HepG2 (cell line): ENCODE measurements at regions not wholly inside any gene's neighbourhood (a gene's known extent, or its start where the extent isn't known, plus 50 kb on each side); places are given as distances from the start of the nearest gene placed in this dataset.

Source experiments
- ATAC-seq: fragments of 200-7000 bp; cut with Tn5 transposase; 3 replicates; pipeline ENCODE4 v1.9.1; 2020; ENCODE audit warnings: mild to moderate bottlenecking, moderate library complexity
- BruUV-seq: library from RNA; stranded (reverse); fragments of 400-500 nt; replicated peaks from 2 replicates; lab custom pipeline; 2021; lab: Mats Ljungman, UMichigan
- CTCF ChIA-PET: fragments of 300-600 bp; formaldehyde crosslinking; extraction: SDS; loops from one replicate; lab custom pipeline; 2021; ENCODE audit warnings: low total read pairs, inconsistent platforms, low intra/inter-chr PET ratio; lab: Yijun Ruan, JAX
- POLR2A ChIA-PET: fragments of 350-600 bp; sonication (Branson Sonifier 250); formaldehyde crosslinking; loops from one replicate; lab custom pipeline; 2020; ENCODE audit warnings: antibody characterized with exemption, inconsistent platforms; lab: Yijun Ruan, JAX
- DNase-seq: peaks from one replicate; pipeline ENCODE4 v3.0.0-alpha.2; 2015; ENCODE audit warnings: low spot score
- FAIRE-seq: peaks from 3 replicates; lab custom pipeline; 2011; peaks lifted over from hg19 to GRCh38; lab: Jason Lieb, UNC
- H2AFZ ChIP-seq: one replicate; pipeline ENCODE4 v1.6.1; 2011; ENCODE audit warnings: low read length, inconsistent platforms
- H3K27ac ChIP-seq: fragments of 300-600 bp; 3 replicates; pipeline ENCODE4 v1.8.0; 2011; ENCODE audit warnings: mixed run types, mild to moderate bottlenecking, mixed read lengths, low read length, inconsistent platforms; ENCODE audit not compliant: insufficient read depth; ENCODE audit errors: extremely low read length
- H3K27me3 ChIP-seq, 2 experiments: fragments of 200-600 bp in 1 of 2; 2 replicates in 1 of 2; 3 replicates in 1 of 2; pipeline versions ENCODE4 v1.6.0 to v1.8.0; 2011; ENCODE audit warnings: low read length in 2 of 2, mild to moderate bottlenecking in 2 of 2, moderate library complexity in 2 of 2, inconsistent platforms in 1 of 2; ENCODE audit not compliant: insufficient read depth in 2 of 2, control insufficient read depth in 1 of 2
- H3K36me3 ChIP-seq, 2 experiments: fragments of 200-600 bp in 1 of 2; replicated peaks in 1 of 2; 2 replicates in 1 of 2; 3 replicates in 1 of 2; pipeline versions ENCODE4 v1.5.1 to v1.8.0; 2011; ENCODE audit warnings: low read length in 2 of 2, inconsistent platforms in 1 of 2; ENCODE audit not compliant: insufficient read depth in 2 of 2, control insufficient read depth in 1 of 2
- H3K4me1 ChIP-seq: 2 replicates; pipeline ENCODE4 v1.5.1; 2012; ENCODE audit warnings: low read length, inconsistent platforms; ENCODE audit not compliant: insufficient read depth
- H3K4me2 ChIP-seq: 2 replicates; pipeline ENCODE4 v1.6.0; 2011; ENCODE audit warnings: low read depth, low read length, inconsistent platforms
- H3K4me3 ChIP-seq, 3 experiments: fragments of 200-600 bp in 1 of 3; sonication (generic), shearing (Covaris generic) in 1 of 3; replicated peaks in 1 of 3; 2 replicates each; pipeline ENCODE4 v1.5.1; 2011 to 2016; ENCODE audit warnings: low read length in 3 of 3, inconsistent platforms in 2 of 3, low read depth in 2 of 3, mild to moderate bottlenecking in 2 of 3, control low read depth in 1 of 3, mixed read lengths in 1 of 3; ENCODE audit not compliant: insufficient read depth in 1 of 3
- H3K79me2 ChIP-seq: one replicate; pipeline ENCODE4 v1.6.1; 2011; ENCODE audit warnings: low read length, inconsistent platforms; ENCODE audit not compliant: insufficient read depth
- H3K9ac ChIP-seq: 2 replicates; pipeline ENCODE4 v1.6.0; 2011; ENCODE audit warnings: mild to moderate bottlenecking, low read depth, low read length, inconsistent platforms; ENCODE audit not compliant: insufficient read depth
- H3K9me3 ChIP-seq: 2 replicates; pipeline ENCODE4 v1.5.1; 2012; ENCODE audit warnings: mild to moderate bottlenecking, low read length
- H4K20me1 ChIP-seq: 2 replicates; pipeline ENCODE4 v1.6.0; 2011; ENCODE audit warnings: inconsistent platforms, mild to moderate bottlenecking, low read length, moderate library complexity; ENCODE audit not compliant: insufficient read depth
- NFE2 ChIP-seq: sonication (generic); formaldehyde crosslinking; IDR thresholded peaks from 2 replicates; pipeline ENCODE4 v1.4.0; 2020; ENCODE audit warnings: missing genetic modification reagents
- PCBP2 ChIP-seq: fragments of 200-400 bp; formaldehyde crosslinking; optimal IDR thresholded peaks from 2 replicates; pipeline ENCODE3; 2018; ENCODE audit warnings: low read length, low read depth; ENCODE audit not compliant: poor library complexity, severe bottlenecking
- in situ Hi-C: cut with HindIII; loops from 2 replicates; pipeline ENCODE4 v1.10.0; 2017; ENCODE audit warnings: low pct_unique_long_range_greater_than_20kb; ENCODE audit not compliant: extremely low pct_ligation_motif_present
- intact Hi-C: fragments of 100-400 bp; cut with micrococcal nuclease; formaldehyde crosslinking; loops from one replicate; pipeline ENCODE4 v1.10.0; 2022; ENCODE audit not compliant: unreplicated experiment
- TF ChIP-seq, protein P1 (sequence below): sonication (generic); formaldehyde crosslinking; conservative IDR thresholded peaks from 2 replicates; pipeline ENCODE4 v1.4.0; 2020; ENCODE audit warnings: missing genetic modification reagents
- TF ChIP-seq, protein P2 (sequence below): sonication (generic); formaldehyde crosslinking; IDR thresholded peaks from 2 replicates; pipeline ENCODE4 v1.4.0; 2020; ENCODE audit warnings: mild to moderate bottlenecking, missing genetic modification reagents
- TF ChIP-seq, protein P3 (sequence below): sonication (generic); formaldehyde crosslinking; IDR thresholded peaks from 2 replicates; pipeline ENCODE4 v1.8.0; 2022; ENCODE audit warnings: low read depth, missing genetic modification reagents

DNA sequence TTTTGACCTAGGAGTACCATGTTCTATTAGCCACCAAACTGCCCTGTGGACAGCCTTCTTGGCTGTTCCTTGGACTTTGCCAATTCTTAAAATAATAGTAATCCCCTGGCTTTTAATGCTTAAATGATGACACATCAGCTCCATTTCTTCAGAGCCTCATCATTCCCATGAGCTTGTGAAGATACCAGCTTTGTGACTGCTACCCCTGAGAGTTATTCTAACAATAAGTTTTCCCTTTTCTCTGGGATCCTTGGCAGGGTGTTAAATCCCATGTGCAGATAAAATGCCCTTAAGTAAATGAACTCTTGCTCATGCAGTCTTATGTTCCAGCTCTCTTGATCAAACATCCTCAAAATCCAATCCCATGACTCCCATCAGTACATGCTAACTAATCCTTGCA is 415.3 kb downstream of the CETN3 start:
- intact Hi-C loops = no loop called here
- Histone ChIP-seq H3K4me1 (no peaks in the 10 kb centered on the region), H3K4me2 (no peak overlapping the region), H3K79me2 (no peaks in the 10 kb centered on the region), H3K4me3 (no peak overlapping the region), H2AFZ (no peak overlapping the region), H3K27me3 (no peaks in the 10 kb centered on the region), H3K9me3 (peaks cover 36% of the 10 kb centered on the region), H3K9ac (no peak overlapping the region), H4K20me1 (no peaks in the 10 kb centered on the region), H3K36me3 (no peaks in the 10 kb centered on the region), H3K27ac (no peak overlapping the region)
- POLR2A ChIA-PET = no interaction called here
- CTCF ChIA-PET = no interaction called here
- FAIRE-seq (no peak), DNase-seq (no peak), ATAC-seq (no peak)
- in situ Hi-C loops = no loop called here
- no TSS peak for BruUV-seq
- TF ChIP-seq, protein P1, sequence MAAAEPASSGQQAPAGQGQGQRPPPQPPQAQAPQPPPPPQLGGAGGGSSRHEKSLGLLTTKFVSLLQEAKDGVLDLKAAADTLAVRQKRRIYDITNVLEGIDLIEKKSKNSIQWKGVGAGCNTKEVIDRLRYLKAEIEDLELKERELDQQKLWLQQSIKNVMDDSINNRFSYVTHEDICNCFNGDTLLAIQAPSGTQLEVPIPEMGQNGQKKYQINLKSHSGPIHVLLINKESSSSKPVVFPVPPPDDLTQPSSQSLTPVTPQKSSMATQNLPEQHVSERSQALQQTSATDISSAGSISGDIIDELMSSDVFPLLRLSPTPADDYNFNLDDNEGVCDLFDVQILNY = no peak
- TF ChIP-seq NFE2 (CRISPR knock-in tag) (no peak), PCBP2 (no peak)
- TF ChIP-seq, protein P2, sequence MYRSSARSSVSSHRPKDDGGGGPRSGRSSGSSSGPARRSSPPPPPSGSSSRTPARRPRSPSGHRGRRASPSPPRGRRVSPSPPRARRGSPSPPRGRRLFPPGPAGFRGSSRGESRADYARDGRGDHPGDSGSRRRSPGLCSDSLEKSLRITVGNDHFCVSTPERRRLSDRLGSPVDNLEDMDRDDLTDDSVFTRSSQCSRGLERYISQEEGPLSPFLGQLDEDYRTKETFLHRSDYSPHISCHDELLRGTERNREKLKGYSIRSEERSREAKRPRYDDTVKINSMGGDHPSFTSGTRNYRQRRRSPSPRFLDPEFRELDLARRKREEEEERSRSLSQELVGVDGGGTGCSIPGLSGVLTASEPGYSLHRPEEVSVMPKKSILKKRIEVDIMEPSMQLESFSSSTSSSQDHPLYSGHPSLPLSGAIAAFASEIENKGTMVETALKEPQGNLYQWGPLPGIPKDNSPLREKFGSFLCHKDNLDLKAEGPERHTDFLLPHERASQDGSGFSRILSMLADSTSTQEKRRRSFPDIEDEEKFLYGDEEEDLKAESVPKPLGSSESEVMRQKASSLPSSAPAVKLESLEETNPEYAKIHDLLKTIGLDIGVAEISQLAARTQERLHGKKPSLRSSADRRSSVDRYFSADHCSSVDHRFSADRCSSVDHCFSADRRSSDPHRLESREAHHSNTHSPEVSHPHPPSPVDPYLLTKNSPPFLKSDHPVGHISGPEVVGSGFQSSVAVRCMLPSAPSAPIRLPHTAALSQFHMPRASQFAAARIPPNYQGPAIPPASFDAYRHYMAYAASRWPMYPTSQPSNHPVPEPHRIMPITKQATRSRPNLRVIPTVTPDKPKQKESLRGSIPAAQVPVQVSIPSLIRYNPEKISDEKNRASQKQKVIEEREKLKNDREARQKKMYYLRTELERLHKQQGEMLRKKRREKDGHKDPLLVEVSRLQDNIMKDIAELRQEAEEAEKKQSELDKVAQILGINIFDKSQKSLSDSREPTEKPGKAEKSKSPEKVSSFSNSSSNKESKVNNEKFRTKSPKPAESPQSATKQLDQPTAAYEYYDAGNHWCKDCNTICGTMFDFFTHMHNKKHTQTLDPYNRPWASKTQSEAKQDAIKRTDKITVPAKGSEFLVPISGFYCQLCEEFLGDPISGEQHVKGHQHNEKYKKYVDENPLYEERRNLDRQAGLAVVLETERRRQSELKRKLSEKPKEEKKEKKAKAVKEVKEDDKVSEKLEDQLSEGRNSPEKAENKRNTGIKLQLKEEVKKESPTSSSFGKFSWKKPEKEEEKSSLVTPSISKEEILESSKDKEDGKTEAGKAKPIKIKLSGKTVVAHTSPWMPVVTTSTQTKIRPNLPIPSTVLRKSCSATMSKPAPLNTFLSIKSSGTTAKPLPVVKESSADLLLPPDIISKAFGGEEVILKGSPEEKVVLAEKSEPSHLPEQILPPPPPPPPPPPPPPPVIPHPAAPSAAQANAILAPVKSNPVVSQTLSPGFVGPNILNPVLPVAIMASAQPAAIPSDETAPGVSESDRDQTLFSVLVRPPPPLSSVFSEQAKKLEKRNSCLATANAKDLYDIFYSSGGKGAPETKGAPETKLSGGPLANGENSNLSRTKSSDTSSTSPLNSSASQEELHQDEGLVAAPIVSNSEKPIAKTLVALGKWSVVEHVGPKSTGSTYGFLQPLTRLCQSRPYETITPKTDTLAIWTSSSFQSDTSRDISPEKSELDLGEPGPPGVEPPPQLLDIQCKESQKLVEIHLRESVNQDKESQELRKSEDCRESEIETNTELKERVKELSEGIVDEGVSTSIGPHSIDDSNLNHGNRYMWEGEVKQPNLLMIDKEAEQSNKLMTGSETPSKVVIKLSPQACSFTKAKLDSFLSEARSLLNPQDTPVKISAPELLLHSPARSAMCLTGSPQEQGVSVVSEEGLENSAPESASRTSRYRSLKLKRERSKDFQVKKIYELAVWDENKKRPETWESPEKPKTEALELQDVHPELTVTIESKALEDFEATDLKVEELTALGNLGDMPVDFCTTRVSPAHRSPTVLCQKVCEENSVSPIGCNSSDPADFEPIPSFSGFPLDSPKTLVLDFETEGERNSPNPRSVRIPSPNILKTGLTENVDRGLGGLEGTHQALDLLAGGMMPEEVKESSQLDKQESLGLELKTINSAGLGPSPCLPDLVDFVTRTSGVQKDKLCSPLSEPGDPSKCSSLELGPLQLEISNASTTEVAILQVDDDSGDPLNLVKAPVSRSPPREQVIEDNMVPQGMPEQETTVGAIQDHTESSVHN (CRISPR knock-in tag) = no peak
- TF ChIP-seq, protein P3, sequence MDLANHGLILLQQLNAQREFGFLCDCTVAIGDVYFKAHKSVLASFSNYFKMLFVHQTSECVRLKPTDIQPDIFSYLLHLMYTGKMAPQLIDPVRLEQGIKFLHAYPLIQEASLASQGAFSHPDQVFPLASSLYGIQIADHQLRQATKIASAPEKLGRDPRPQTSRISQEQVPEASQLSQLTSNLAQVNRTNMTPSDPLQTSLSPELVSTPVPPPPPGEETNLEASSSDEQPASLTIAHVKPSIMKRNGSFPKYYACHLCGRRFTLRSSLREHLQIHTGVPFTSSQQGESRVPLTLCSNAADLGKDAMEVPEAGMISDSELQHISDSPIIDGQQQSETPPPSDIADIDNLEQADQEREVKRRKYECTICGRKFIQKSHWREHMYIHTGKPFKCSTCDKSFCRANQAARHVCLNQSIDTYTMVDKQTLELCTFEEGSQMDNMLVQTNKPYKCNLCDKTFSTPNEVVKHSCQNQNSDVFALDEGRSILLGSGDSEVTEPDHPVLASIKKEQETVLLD (CRISPR knock-in tag) = no peak
